Thymus (tissue), 11 donors: ENCODE measurements at regions not wholly inside any gene's neighbourhood (a gene's known extent, or its start where the extent isn't known, plus 50 kb on each side); places are given as distances from the start of the nearest gene placed in this dataset.

Experiments
- DNase-seq, 9 donors: peaks; one replicate each; pipeline ENCODE4 v3.0.0-alpha.2; 2013; ENCODE audit warnings: low spot score in 9 of 9, low read depth in 6 of 9, missing footprints in 1 of 9
- H3K27ac ChIP-seq, 2 donors: one replicate each; pipeline ENCODE4 v1.5.1; 2013; ENCODE audit warnings: control low read depth in 1 of 2, low read depth in 1 of 2, low read length in 1 of 2, mild to moderate bottlenecking in 1 of 2, moderate library complexity in 1 of 2
- H3K27me3 ChIP-seq, 2 donors: one replicate each; pipeline ENCODE4 v1.5.1; 2013; ENCODE audit warnings: low read length in 1 of 2; ENCODE audit not compliant: control insufficient read depth in 2 of 2, insufficient read depth in 1 of 2
- H3K36me3 ChIP-seq, 2 donors: one replicate each; pipeline ENCODE4 v1.5.1; 2013; ENCODE audit warnings: low read length in 1 of 2, mild to moderate bottlenecking in 1 of 2, moderate library complexity in 1 of 2; ENCODE audit not compliant: control insufficient read depth in 2 of 2, insufficient read depth in 2 of 2
- H3K4me1 ChIP-seq, 2 donors: one replicate each; pipeline ENCODE4 v1.5.1; 2013; ENCODE audit warnings: low read length in 2 of 2; ENCODE audit not compliant: control insufficient read depth in 2 of 2, insufficient read depth in 2 of 2
- H3K4me3 ChIP-seq, 2 donors: one replicate each; pipeline ENCODE4 v1.5.1; 2013; ENCODE audit warnings: low read length in 2 of 2, control low read depth in 1 of 2, mild to moderate bottlenecking in 1 of 2
- H3K9me3 ChIP-seq, 2 donors: one replicate each; pipeline ENCODE4 v1.5.1; 2013; ENCODE audit warnings: low read length in 1 of 2, mild to moderate bottlenecking in 1 of 2; ENCODE audit not compliant: control insufficient read depth in 2 of 2, insufficient read depth in 1 of 2
- whole genome bisulfite sequencing: extraction: QIAGEN DNeasy Blood & Tissue Kit; methylation state at CpG from one replicate; pipeline ENCODE4 v1.1.7; 2013; 5-methylcytosine and 5-hydroxymethylcytosine counted together
- donor health status: healthy.

DNA sequence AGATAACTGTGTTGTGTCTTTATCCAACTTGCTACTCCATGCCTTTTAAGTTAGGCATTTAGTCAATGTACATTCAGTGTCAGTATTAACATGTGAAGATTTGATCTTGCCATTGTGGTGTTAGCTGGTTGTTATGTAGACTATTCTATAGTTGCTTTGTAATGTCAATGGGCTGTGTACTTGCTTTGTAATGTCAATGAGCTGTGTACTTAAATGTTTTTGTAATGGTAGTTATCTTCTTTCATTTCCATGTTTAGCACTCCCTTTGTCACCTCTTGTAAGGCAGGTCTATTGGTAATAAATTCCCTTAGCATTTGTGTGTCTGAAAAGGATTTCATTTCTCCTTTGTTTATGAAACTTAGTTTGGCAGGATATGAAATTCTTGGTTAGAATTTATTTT is 53.4 kb downstream of the MC4R start:
- Histone ChIP-seq H3K4me3 (no peak overlapping the region), H3K27ac (no peak overlapping the region), H3K27me3 (no peaks in the 10 kb centered on the region), H3K36me3 (no peaks in the 10 kb centered on the region), H3K9me3 (no peaks in the 10 kb centered on the region), H3K4me1 (no peaks in the 10 kb centered on the region)
- DNase-seq, result no peak

DNA sequence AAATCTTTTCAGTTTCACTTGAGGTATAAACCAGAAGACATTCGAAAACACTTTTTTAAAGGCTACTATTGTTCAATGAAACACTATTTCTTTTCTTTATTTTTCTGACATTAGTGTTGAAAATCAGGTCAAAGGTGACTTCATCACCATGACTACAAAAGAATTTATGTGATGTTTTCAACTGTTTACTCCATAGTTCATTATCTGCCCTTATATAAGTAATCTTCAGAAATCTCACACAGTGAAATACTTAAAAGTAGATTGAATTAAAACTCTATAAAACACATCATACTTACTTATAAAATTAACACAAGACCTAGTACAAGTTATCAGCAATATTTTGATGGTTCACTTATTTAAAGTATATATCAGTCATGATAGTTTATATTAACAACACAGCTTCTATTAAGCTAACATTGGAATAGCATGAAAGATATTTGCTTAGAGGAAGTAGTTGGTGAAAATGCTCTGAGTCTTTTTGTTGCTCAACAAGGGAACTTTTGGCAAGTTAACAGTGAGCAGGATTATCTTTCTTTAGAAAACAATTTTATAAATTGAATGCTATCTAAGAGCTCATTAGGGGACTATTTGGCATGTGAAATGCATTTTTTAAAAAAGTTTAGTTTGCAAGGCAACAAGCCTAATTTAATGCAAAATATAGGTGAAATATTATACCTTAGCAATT is 60.8 kb downstream of the MC4R start:
- Histone ChIP-seq H3K27me3 (no peaks in the 10 kb centered on the region), H3K27ac (no peak overlapping the region)

DNA sequence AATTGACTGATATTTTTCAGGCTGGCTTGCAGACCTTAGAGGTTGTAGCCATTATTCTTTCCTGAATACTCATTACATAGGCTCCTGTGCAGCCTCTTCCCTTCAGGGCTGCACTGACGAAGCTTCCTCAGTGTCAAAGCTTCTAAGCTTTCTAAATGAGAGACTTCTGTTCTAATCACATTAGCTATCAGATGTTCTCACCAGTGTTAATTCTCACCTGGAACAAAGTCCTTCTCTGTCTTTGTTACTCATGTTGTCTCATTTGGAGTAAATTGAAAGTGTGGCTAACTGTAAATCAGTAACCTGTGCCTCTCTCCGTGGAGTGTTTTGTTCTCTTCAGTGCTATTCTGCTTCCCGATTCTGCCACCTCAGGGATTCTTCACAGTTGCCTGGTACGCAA is 76.9 kb downstream of the MC4R start:
- no peak overlapping the region for H3K27ac ChIP-seq
- H3K27me3 ChIP-seq, result no peaks in the 10 kb centered on the region
- no peaks in the 10 kb centered on the region for H3K9me3 ChIP-seq
- WGBS, result 92% methylated on average over 4 of the region's 4 CpGs
- DNase-seq, result no peak
- no peaks in the 10 kb centered on the region for H3K36me3 ChIP-seq
- no peak overlapping the region for H3K4me3 ChIP-seq
- no peaks in the 10 kb centered on the region for H3K4me1 ChIP-seq

More for the DNA sequence above, 60.8 kb downstream of the MC4R start:
- DNase-seq, result no peak
- no peaks in the 10 kb centered on the region for H3K9me3 ChIP-seq
- H3K36me3 ChIP-seq, result no peaks in the 10 kb centered on the region
- H3K4me1 ChIP-seq, result no peaks in the 10 kb centered on the region
- WGBS, result 95% methylated on average over 1 of the region's 1 CpG
- H3K4me3 ChIP-seq, result no peak overlapping the region

DNA sequence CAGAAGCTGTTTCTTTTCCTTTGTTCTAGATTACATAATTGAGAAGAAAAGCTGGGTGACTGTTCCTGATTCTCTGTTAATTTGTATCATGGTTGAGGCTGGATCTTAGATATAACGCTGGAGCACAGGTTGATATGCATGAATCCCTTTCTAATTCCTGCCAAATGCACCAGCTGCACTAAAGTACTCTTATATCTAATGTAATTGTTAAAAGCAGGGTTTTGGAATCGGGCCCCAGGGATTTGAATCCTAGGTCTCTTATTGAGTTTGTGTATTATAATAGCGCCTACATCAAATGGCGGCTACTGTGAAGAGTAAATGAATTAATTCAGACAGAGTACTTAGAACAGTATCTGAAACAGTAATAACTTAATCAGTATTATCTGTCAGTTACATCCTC is 80.4 kb downstream of the MC4R start:
- no peaks in the 10 kb centered on the region for H3K36me3 ChIP-seq
- no peaks in the 10 kb centered on the region for H3K9me3 ChIP-seq
- 98% methylated on average over 4 of the region's 4 CpGs for WGBS
- no peaks in the 10 kb centered on the region for H3K27me3 ChIP-seq
- DNase-seq, result no peak
- no peak overlapping the region for H3K4me3 ChIP-seq
- no peak overlapping the region for H3K27ac ChIP-seq
- no peaks in the 10 kb centered on the region for H3K4me1 ChIP-seq

GRCh38 chr18:60279391-60279790 is 93.2 kb downstream of the MC4R start:
- no peaks in the 10 kb centered on the region for H3K36me3 ChIP-seq
- no peaks in the 10 kb centered on the region for H3K9me3 ChIP-seq
- H3K4me1 ChIP-seq, result no peaks in the 10 kb centered on the region
- H3K27me3 ChIP-seq, result no peaks in the 10 kb centered on the region
- DNase-seq, result no peak
- H3K4me3 ChIP-seq, result no peak overlapping the region
- H3K27ac ChIP-seq, result no peak overlapping the region
- 94% methylated on average over 1 of the region's 1 CpG for WGBS

DNA sequence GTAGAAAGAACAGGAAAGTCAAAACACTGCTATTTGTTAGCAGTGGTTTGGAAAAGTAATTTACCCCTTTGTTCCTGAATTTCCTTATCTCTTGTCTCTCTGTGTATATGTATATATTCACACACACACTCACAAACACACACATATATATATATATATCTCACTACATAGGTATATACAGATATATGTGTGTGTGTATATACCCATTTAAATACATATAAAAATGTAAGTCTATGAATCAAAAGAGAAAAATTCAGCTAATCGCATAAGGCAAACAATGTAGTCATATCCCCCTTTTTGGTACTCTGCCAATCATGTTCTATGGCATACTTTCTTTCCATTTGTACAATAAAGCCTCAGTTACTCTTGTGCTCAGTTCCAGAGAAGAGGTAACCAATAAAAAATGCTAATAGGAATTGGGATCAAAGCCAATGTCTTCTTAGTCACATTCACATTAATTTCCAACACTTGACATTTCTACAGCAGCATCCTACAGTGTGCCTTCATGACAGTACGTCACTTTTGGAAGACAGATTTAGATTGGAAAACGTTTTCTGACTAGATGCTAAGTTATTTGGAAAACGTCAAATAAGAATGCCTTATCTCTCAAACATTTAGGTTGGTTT is 94.6 kb downstream of the MC4R start:
- H3K27me3 ChIP-seq, result no peaks in the 10 kb centered on the region
- WGBS, result 92% methylated on average over 4 of the region's 4 CpGs

GRCh38 chr18:60267391-60268058 is 105.0 kb downstream of the MC4R start:
- Histone ChIP-seq H3K36me3 (no peaks in the 10 kb centered on the region), H3K4me1 (no peaks in the 10 kb centered on the region), H3K9me3 (peaks cover 0 to 2% of the 10 kb centered on the region in 2 donors), H3K4me3 (no peak overlapping the region), H3K27ac (no peak overlapping the region), H3K27me3 (no peaks in the 10 kb centered on the region)
- over 99% methylated on average over 4 of the region's 4 CpGs for WGBS
- no peak for DNase-seq

More for the DNA sequence above, 94.6 kb downstream of the MC4R start:
- Histone ChIP-seq H3K36me3 (no peaks in the 10 kb centered on the region), H3K4me1 (no peaks in the 10 kb centered on the region), H3K27ac (no peak overlapping the region), H3K9me3 (no peaks in the 10 kb centered on the region), H3K4me3 (no peak overlapping the region)
- DNase-seq, result no peak

DNA sequence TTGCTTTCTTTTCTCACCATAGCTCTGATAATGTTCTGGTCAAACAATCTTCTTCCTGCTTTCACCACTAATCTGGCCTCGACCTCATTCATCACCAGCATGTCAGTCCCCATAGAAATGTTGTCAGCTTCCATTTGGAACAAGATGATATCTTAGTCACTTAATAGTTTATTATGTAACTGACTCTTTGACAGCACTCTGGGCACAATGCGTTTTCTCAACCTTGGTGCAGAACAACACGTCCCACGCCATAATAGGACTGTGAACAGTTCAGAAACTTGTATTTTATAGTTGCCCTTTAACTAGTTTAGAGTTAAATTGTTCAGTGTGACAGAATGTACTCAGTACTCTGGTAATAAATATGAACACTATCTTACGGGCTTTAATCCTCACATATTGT is 106.0 kb downstream of the MC4R start:
- H3K4me1 ChIP-seq, result no peaks in the 10 kb centered on the region
- no peak overlapping the region for H3K4me3 ChIP-seq
- H3K36me3 ChIP-seq, result no peaks in the 10 kb centered on the region
- peaks cover 0 to 2% of the 10 kb centered on the region in 2 donors for H3K9me3 ChIP-seq
- no peaks in the 10 kb centered on the region for H3K27me3 ChIP-seq
- DNase-seq, result no peak
- 80% methylated on average over 5 of the region's 5 CpGs for WGBS
- H3K27ac ChIP-seq, result no peak overlapping the region

DNA sequence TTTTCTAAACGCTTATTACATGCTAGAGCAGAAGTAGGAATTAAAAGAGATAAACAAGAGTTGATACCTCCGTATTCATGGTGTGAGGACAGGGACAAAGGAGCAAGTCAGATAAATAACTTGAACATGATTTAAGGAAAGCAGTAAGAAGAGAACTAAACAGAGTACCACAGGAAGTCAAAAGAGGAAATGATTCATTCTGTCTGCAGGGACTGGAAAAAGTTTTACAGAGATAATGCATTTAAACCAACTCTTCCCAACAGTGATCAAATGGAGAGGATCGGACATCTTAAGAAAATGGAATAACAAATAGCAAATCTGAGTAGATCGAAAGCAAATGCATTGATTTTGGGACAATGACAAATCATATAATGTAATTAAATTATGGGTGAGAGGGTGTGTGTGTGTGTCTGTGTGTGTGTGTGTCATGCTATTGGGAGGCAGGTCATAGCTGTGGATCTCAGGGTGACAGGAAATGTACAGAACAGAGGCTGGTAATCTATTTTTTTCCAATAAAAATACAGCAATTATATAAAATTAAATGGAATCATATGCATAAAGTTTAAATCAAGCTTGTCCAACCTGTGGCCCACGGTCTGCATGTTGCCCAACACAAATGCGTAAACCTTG is 113.4 kb downstream of the MC4R start:
- Histone ChIP-seq H3K4me1 (no peaks in the 10 kb centered on the region), H3K9me3 (no peaks in the 10 kb centered on the region), H3K27ac (no peak overlapping the region), H3K36me3 (no peaks in the 10 kb centered on the region), H3K27me3 (no peaks in the 10 kb centered on the region), H3K4me3 (no peak overlapping the region)
- 90% methylated on average over 6 of the region's 6 CpGs for WGBS
- no peak for DNase-seq
